Ramos (cell line): ENCODE measurements at regions not wholly inside any gene's neighbourhood (a gene's known extent, or its start where the extent isn't known, plus 50 kb on each side); places are given as distances from the start of the nearest gene placed in this dataset.

Experiments
- in situ Hi-C: fragments of 300-500 bp; cut with MboI; formaldehyde crosslinking; loops from one replicate; pipeline ENCODE4 v1.14.3; 2022; ENCODE audit warnings: low sequenced_read_pairs; ENCODE audit not compliant: unreplicated experiment

DNA sequence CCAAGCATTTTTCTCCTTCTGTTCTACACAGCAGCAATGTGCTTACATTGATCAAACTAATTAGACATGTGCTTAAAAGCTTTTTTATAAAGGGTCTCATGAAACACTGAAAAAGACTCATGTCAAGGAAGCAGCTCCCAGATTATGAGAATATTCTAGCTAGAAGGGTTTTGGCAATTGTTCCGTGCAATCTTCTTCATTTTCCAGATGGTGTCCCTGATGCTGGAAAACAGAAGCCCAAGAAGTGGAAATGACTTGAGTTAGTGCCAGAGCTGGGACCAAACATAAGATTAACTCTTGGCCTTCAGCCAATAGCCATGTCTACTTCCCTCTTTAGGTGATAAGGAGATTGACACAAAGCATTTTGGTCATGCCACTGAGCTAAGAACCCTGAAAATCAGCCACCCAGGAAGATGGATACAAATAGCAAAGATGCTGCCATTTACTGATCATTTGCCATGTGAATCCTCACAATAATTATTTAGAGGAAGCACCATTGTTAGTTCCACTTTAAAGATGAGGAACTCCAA, 110.8 kb downstream of the MATN1 start:
- in situ Hi-C loops = no loop called here

DNA sequence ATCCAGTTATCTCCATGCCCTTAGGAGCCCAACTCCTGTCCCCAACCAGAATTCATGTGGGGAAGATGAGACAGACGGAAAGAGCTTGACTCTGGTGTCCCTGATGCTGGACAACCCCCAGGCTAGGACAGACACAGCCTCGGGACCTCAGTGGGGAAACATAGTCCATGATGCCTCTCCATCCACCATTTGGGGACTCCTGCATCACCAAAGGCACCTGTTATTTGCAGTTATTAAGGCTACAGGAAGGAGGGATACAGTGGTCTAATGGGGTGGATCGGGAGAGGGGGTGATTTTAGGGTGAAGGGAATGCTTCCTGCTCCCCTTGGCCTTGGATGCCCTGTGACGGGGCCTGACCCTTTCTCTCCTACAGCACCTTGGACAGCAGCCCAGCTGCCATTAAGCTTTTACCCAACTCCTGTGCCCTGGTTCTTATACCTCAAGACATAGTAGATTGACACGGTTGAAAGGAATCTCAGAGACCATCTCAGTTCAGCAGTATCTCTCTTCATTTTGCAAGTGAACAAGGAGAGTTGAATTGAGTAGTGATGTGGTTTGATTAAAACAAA, 111.6 kb downstream of the MATN1 start:
- in situ Hi-C loops = no loop called here

GRCh38 chr1:30610917-30611316, 112.5 kb downstream of the MATN1 start:
- in situ Hi-C loops = no loop called here

GRCh38 chr1:30609999-30610345, 113.4 kb downstream of the MATN1 start:
- in situ Hi-C loops = no loop called here

DNA sequence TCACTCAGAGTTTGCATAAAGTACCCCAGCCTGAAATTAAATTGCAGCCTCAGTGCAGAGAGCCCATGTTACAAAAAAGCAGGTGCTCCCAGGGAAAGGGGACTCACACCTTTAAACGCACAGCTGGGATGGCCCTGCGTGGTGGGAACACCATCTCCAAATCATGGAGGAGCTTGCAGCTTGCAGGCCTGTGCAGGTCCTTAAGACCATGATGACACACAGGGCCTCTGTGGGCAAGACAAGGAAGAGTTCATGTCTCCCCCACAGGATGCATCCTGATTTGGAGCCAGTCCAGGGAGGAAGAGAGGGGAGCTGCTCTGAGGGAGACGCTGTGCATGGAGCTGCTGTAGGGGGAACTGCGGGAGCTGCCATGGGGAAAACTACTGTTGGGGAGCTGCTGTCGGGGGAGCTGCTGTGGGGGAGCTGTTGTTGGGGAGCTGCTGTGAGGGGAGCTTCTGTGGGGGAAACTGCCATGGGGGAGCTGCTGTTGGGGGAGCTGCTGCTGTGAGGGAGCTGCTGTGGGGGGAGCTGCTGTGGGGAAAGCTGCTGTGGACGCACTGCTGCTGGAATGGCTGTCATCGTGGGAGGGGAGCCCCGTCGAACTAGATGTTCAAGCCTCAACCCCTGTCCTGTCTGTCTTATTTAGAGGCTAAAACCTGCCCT, 113.9 kb downstream of the MATN1 start:
- in situ Hi-C loops = no loop called here

- in situ Hi-C loops = no loop called here
These were observed 115.7 kb downstream of the MATN1 start for GRCh38 chr1:30607723-30608122.

- in situ Hi-C loops = no loop called here
These were observed 117.2 kb downstream of the MATN1 start for GRCh38 chr1:30606166-30606565.

DNA sequence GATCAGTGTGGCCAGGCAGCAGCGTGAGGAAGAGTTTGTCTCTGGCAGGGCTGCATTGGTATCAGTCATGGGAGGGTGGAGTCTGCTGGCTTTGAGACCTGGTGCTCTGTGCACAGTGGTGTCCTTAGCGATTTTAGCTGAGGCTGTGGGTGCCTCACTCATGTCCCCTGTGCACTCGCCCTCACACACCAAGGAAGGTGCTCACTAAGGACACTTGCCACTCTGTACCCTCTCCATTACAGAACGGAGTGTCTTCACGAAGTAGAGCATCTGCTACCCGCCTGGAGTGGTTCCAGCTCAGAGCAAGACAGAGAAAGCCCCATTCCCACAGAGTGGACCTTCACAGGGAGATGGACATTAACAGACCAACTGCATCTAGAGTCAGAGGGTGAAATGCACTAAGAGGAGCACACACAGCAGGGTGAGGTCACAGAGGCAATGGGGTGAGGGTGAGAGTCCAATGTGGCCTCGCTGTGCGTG, 117.9 kb downstream of the MATN1 start:
- in situ Hi-C loops = no loop called here

- in situ Hi-C loops = no loop called here
These were observed 118.5 kb downstream of the MATN1 start for GRCh38 chr1:30604801-30605440.

- in situ Hi-C loops = no loop called here
These were observed 120.1 kb downstream of the MATN1 start for GRCh38 chr1:30603081-30603858.

GRCh38 chr1:30601316-30602085, 121.9 kb downstream of the MATN1 start:
- in situ Hi-C loops = no loop called here

DNA sequence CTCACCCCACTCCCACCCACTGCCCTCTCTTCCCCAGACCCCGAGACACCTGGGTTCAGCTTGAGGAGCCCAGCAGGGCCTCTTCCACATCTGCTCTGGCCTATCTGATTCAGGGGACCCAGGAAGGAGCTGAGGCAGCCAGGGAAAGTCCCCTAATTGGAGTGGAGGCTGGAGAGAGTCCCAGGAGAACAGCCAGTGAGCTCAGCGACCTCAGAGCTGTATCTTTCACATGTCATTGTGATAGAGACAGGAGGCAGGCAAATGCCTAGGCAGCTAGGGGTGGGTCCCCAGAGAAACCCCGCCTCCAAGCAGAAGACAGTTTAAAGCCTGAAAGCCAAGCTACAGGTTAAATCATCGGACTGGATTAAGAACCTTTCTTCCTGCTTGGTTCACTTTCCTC, 122.7 kb downstream of the MATN1 start:
- in situ Hi-C loops = no loop called here

GRCh38 chr1:30600258-30600657, 123.1 kb downstream of the MATN1 start:
- in situ Hi-C loops = no loop called here

DNA sequence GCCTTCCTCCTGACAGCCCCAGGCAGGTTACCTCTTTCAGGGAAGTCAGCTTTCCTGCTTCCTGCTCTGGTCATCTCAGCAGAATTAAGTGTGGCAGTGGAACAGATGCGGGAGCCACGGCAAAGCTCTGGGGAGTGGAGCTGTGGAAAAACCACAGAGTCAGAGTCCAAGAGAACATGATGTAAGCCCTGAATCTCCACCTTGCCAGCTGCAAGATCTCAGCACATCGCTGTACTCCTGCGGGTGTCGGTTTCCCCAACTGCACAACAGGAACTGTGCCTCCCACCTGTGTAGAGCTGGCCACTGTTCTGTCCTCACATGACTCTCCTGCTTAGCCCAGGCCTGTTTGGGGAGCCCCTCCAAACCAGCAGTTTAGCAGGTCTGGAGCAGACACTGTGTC, 123.7 kb downstream of the MATN1 start:
- in situ Hi-C loops = no loop called here

DNA sequence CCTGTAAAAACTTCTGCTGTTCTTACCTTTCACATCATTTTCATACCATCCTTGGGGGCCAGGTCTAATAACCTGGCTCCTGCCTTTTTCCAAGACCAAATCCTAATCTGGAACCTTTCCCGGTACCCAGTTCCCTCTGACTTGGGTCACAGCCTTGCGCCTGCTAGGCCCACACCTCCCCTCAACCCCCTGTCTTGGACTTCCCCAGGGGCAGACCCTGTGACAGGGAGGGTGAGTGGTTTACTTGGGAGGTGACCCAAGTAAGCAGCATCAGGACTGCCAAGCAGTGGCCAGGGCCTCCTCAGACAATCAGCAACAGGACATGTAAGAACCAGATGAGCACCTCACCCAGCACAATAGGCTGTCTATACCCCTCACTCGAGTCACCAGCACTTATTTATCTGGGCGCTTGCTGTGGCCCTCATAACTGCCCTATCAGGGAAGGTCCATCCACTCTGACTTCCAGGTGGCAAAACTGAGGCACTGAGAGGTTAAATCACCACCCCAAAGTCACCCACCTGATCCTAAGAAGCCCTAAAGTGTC, 124.7 kb downstream of the MATN1 start:
- in situ Hi-C loops = no loop called here

- in situ Hi-C loops = no loop called here
These were observed 125.7 kb downstream of the MATN1 start for GRCh38 chr1:30597711-30598110.

GRCh38 chr1:30596891-30597290, 126.5 kb downstream of the MATN1 start:
- in situ Hi-C loops = no loop called here

- in situ Hi-C loops = no loop called here
These were observed 126.9 kb downstream of the MATN1 start for GRCh38 chr1:30596470-30596869.

GRCh38 chr1:30589083-30589482, 134.3 kb downstream of the MATN1 start:
- in situ Hi-C loops = no loop called here
